GM12878 (cell line): ENCODE measurements at regions not wholly inside any gene's neighbourhood (a gene's known extent, or its start where the extent isn't known, plus 50 kb on each side); places are given as distances from the start of the nearest gene placed in this dataset.

Source experiments
- ATAC-seq: fragments of 200-7000 bp; cut with Tn5 transposase; 3 replicates; pipeline ENCODE4 v1.9.1; 2020; ENCODE audit warnings: mild to moderate bottlenecking, moderate library complexity
- BruUV-seq: library from RNA; stranded (reverse); fragments of 400-500 nt; replicated peaks from 2 replicates; lab custom pipeline; 2021; lab: Mats Ljungman, UMichigan
- CTCF ChIA-PET: fragments of 300-600 bp; sonication (Branson Sonifier 250); formaldehyde crosslinking; extraction: SDS; loops from one replicate; lab custom pipeline; 2021; ENCODE audit warnings: inconsistent platforms; lab: Yijun Ruan, JAX
- POLR2A ChIA-PET: fragments of 350-600 bp; formaldehyde crosslinking; extraction: SDS; loops from one replicate; lab custom pipeline; 2021; ENCODE audit warnings: inconsistent platforms; lab: Charles Lee
- RAD21 ChIA-PET: fragments of 300-600 bp; sonication (Branson Sonifier 250); formaldehyde crosslinking; loops from one replicate; lab custom pipeline; 2023; ENCODE audit warnings: antibody characterized with exemption; ENCODE audit not compliant: unreplicated experiment; lab: Charles Lee
- SMC1A ChIA-PET: fragments of 300-600 bp; sonication (Branson Sonifier 250); formaldehyde crosslinking; loops from one replicate; lab custom pipeline; 2023; ENCODE audit not compliant: unreplicated experiment, uncharacterized antibody; lab: Charles Lee
- DNase-seq: peaks from one replicate; pipeline ENCODE4 v3.0.0-alpha.2; 2011; ENCODE audit warnings: low read depth, low spot score
- FAIRE-seq: peaks from 3 replicates; lab custom pipeline; 2011; peaks lifted over from hg19 to GRCh38; lab: Jason Lieb, UNC
- H2AFZ ChIP-seq: 2 replicates; pipeline ENCODE4 v1.6.0; 2011; ENCODE audit warnings: low read depth, low read length, control low read depth; ENCODE audit not compliant: control insufficient read depth
- H3K27ac ChIP-seq: 2 replicates; pipeline ENCODE4 v1.5.1; 2011; ENCODE audit warnings: control low read depth; ENCODE audit not compliant: control insufficient read depth, insufficient read depth
- H3K27me3 ChIP-seq, 2 experiments: replicated peaks in 1 of 2; 2 replicates each; pipeline versions ENCODE4 v1.6.0 to v1.6.1; 2011; ENCODE audit warnings: low read length in 1 of 2; ENCODE audit not compliant: control insufficient read depth in 2 of 2, insufficient read depth in 2 of 2
- H3K36me3 ChIP-seq, 2 experiments: 2 replicates each; pipeline ENCODE4 v1.5.1; 2011; ENCODE audit warnings: low read length in 1 of 2; ENCODE audit not compliant: control insufficient read depth in 2 of 2, insufficient read depth in 2 of 2
- H3K4me1 ChIP-seq: 2 replicates; pipeline ENCODE4 v1.6.1; 2011; ENCODE audit warnings: mild to moderate bottlenecking, low read length, moderate library complexity, mixed read lengths; ENCODE audit not compliant: control insufficient read depth, insufficient read depth
- H3K4me2 ChIP-seq: 2 replicates; pipeline ENCODE4 v1.6.0; 2011; ENCODE audit warnings: control low read depth; ENCODE audit not compliant: control insufficient read depth, insufficient read depth
- H3K4me3 ChIP-seq: fragments of 200-600 bp; sonication (generic); 2 replicates; pipeline ENCODE4 v1.5.1; 2016
- H3K79me2 ChIP-seq: 2 replicates; pipeline ENCODE4 v1.6.0; 2011; ENCODE audit warnings: low read length; ENCODE audit not compliant: control insufficient read depth, insufficient read depth
- H3K9ac ChIP-seq: 2 replicates; pipeline ENCODE4 v1.8.0; 2011; ENCODE audit warnings: low read length, control low read depth, mixed read lengths; ENCODE audit not compliant: control insufficient read depth, insufficient read depth
- H3K9me3 ChIP-seq: replicated peaks from 3 replicates; pipeline ENCODE4 v1.5.1; 2011; ENCODE audit warnings: mild to moderate bottlenecking, low read length; ENCODE audit not compliant: control insufficient read depth, insufficient read depth
- H4K20me1 ChIP-seq: 2 replicates; pipeline ENCODE4 v1.6.0; 2011; ENCODE audit not compliant: control insufficient read depth, insufficient read depth
- ATF2 ChIP-seq: IDR thresholded peaks from 2 replicates; pipeline ENCODE4 v1.6.1; 2012; ENCODE audit warnings: low read length, inconsistent platforms
- CHD4 ChIP-seq: fragments of 200-600 bp; sonication (generic); IDR thresholded peaks from 2 replicates; pipeline ENCODE4 v1.6.1; 2016; ENCODE audit warnings: mild to moderate bottlenecking
- MXI1 ChIP-seq: fragments of 150-350 bp; IDR thresholded peaks from 2 replicates; pipeline ENCODE4 v1.6.1; 2011; ENCODE audit warnings: low read depth, mild to moderate bottlenecking, inconsistent platforms, low read length, improper control_type of control experiment
- MYC ChIP-seq: IDR thresholded peaks from 2 replicates; pipeline ENCODE4 v1.6.1; 2011; ENCODE audit warnings: mild to moderate bottlenecking, low read length, moderate library complexity, inconsistent platforms; ENCODE audit not compliant: insufficient read depth, insufficient replicate concordance, insufficient read length, severe bottlenecking
- NFYA ChIP-seq: IDR thresholded peaks from 2 replicates; pipeline ENCODE4 v1.6.1; 2011; ENCODE audit warnings: low read depth, mild to moderate bottlenecking, low read length, improper control_type of control experiment, borderline replicate concordance
- SREBF2 ChIP-seq: IDR thresholded peaks from 2 replicates; pipeline ENCODE4 v1.6.1; 2012; ENCODE audit warnings: mild to moderate bottlenecking, low read length
- SRF ChIP-seq, 2 experiments: IDR thresholded peaks; 2 replicates each; pipeline ENCODE4 v1.6.1; 2011; ENCODE audit warnings: low read depth in 2 of 2, low read length in 2 of 2, mild to moderate bottlenecking in 1 of 2, moderate library complexity in 1 of 2
- USF1 ChIP-seq: IDR thresholded peaks from 2 replicates; pipeline ENCODE4 v1.6.1; 2011; ENCODE audit warnings: borderline replicate concordance, low read depth, mild to moderate bottlenecking, moderate library complexity, mixed read lengths, low read length; ENCODE audit not compliant: insufficient read depth; ENCODE audit errors: extremely low read length
- WGBS: methylation state at CpG from one replicate; pipeline ENCODE4 v1.1.6; 2016; ENCODE audit warnings: low lambda C conversion rate; ENCODE audit not compliant: insufficient replicate concordance, insufficient coverage; ENCODE audit errors: missing lambda C conversion rate; 5-methylcytosine and 5-hydroxymethylcytosine counted together
- in situ Hi-C: fragments of 300-500 bp; cut with MboI; formaldehyde crosslinking; loops from 9 replicates; pipeline ENCODE4 v1.14.3; 2018; ENCODE audit warnings: mixed read lengths
- intact Hi-C: fragments of 100-400 bp; cut with micrococcal nuclease; formaldehyde crosslinking; loops from one replicate; pipeline ENCODE4 v1.14.2; 2022; ENCODE audit not compliant: unreplicated experiment

GRCh38 chr3:135699741-135700140, 265.8 kb upstream of the PPP2R3A start (continued):
- TF ChIP-seq USF1 (no peak), CHD4 (no peak), MYC (no peak), ATF2 (no peak)

- no peaks in the 10 kb centered on the region for H4K20me1 ChIP-seq
- intact Hi-C loops = no loop called here
- no peaks in the 10 kb centered on the region for H3K4me1 ChIP-seq
- RAD21 ChIA-PET = no interaction called here
- no peaks in the 10 kb centered on the region for H3K36me3 ChIP-seq
- H2AFZ ChIP-seq = no peak overlapping the region
- no peak overlapping the region for H3K9ac ChIP-seq
- WGBS = 3% methylated on average over 4 of the region's 4 CpGs
- H3K27ac ChIP-seq = no peak overlapping the region
- no TSS peak for BruUV-seq
- no peak for ATAC-seq
- no peak for DNase-seq
- TF ChIP-seq SREBF2 = no peak
- no peak for TF ChIP-seq SRF (IDR thresholded peaks at IDR 0.05; ENCODE audit: low read depth in 2 of 2, low read length in 2 of 2)
- no peak for TF ChIP-seq MXI1
- no peak for TF ChIP-seq NFYA
- TF ChIP-seq, all 136 proteins: peak for 0
- SMC1A ChIA-PET = no interaction called here
- no peak overlapping the region for H3K4me3 ChIP-seq
- no peaks in the 10 kb centered on the region for H3K9me3 ChIP-seq
- H3K79me2 ChIP-seq = no peaks in the 10 kb centered on the region
- POLR2A ChIA-PET = no interaction called here
- H3K4me2 ChIP-seq = no peak overlapping the region
- no peak for FAIRE-seq
- H3K27me3 ChIP-seq = no peaks in the 10 kb centered on the region
- in situ Hi-C loops = no loop called here
- CTCF ChIA-PET = no interaction called here
These were observed 258.7 kb upstream of the PPP2R3A start for GRCh38 chr3:135706758-135707375.
